HG03175 (cell line): ENCODE measurements at regions not wholly inside any gene's neighbourhood (a gene's known extent, or its start where the extent isn't known, plus 50 kb on each side); places are given as distances from the start of the nearest gene placed in this dataset.
"Not testable (repeated sequence)": the region's sequence is repeated elsewhere in the genome, so short reads cannot be mapped to it uniquely, and the experiment has no call there.

Experiments
- ATAC-seq: cut with Tn5 transposase; IDR thresholded peaks from one replicate; pipeline ENCODE4 v1.9.1; 2021; ENCODE audit warnings: mild to moderate bottlenecking, moderate library complexity; ENCODE audit not compliant: unreplicated experiment

DNA sequence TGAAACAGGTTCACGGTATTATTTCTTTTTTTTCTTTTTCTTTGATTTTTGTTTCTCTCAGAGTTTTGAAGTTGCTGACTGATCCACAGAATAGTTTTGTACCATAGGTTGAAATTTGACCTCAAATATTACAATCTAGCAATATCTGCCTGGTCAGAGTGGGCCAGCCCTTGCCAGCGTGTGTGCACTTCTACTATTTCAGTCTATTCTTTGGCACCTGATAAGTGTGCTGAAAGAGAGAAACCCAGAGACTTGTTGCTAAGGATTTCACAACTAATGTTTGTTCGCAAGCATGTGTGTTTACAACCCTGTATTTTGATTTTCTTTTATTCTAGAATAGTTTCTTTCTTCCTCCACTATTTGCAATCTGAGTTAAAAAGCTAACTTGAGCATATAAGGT lies 1125.2 kb upstream of the CNTN5 start:
- ATAC-seq: no peak

DNA sequence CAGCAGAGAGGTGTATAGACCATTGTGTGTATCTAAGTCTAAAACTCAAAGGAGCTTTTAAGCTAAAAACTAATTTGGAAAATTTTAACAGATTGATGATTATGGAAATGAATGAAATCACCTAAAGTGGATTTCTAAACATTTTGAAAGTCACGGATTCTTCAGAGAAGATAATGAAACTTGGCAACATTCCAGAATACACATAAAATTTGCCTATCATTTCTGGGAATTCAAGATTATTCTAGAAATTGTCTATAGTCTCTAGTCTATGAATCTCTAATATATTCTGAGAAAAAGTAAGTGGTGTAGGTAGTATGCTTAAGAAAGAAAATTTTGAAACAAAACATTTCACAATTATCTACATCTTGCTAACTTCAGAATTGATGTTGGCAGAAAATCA lies 1117.9 kb upstream of the CNTN5 start:
- no peak for ATAC-seq

DNA sequence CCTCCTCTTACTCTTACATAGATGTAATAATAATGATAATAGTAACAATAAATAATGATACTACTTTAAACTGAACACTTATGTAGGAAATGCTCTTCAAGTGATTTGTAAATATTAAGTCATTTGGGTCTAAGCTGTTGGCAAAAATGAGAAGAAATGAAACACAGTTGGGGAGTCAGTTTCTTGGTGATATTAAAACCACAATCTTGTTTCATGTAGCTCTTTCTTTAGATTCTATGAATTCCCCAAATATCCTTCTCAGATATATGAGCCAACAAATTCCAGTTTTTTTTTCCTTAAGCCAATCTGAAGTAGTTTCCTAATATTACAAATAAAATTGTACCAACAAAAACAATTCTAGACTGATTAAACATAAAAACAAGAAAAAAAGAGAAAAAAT lies 1115.6 kb upstream of the CNTN5 start:
- no peak for ATAC-seq

DNA sequence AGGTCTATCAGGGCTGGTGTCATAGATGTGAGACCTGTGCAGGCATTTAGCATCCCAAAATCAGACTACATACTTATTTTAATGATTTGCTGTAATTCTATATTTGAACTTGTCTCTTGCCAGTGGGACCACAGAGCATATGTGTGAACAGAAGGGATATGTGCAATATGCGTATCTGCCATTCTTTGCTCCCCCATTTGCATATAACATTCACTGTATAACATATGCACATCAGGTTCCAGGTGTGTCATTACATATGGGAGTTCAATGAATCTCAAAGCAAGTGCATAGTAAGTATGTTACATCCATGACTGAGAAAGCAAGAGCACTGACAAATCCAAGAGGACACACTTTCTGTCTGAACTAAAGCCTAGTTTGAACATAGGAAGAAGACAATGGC lies 1115.1 kb upstream of the CNTN5 start:
- no peak for ATAC-seq

DNA sequence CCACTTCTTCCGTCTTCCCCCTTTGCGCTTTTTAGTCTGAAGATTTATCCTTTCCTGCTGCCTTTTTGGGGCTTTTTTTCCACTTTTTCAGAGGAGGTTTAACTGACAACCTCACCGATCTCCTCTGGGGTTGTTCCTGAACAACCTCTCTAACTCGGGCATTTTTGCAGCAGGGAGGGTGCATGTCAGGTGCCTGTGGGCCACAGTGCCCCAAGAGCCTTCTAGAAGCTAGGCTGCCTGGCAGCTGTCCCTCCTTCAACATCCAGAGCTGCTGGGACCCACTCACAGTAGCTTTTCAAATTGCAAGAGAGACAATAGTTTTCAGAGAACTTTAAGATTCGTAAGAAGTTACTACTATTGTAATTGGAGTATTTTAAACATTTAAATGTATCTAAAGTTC lies 1112.4 kb upstream of the CNTN5 start:
- no peak for ATAC-seq

DNA sequence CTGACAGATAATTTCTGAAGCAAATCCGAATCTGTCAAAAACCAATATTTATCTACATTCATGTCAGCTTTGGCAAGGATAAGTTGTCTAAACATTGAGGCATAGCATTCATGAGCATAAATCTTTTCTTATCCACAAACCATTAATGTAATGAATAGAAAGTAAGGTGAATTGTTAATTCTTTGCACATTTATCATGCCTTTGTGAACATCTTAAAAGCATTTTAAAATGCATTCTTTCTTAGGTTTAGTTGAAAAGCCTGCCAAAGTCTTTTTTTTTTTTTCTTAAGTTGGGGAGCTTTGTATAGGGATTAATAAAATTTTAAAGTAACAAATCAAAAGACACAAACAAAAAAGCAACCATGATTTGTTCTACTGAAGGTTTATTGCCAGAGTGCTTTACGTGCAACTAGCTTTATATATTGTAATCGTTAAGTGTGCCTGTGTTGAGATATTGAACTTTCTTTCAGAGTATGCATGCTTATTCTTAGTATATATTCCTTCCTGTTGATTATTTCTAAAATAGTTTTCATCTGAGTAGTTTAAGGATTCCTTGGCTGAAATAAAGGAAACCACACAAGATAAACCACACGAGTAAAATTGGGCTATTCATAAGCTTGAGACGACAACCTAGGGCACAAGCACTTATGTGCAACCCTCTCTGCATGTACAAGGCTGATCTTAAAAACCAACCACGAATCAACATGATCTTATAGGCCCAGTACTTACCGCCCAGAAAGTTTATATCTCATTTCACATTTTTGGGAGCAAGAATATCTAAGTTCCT lies 1110.9 kb upstream of the CNTN5 start:
- ATAC-seq: no peak

DNA sequence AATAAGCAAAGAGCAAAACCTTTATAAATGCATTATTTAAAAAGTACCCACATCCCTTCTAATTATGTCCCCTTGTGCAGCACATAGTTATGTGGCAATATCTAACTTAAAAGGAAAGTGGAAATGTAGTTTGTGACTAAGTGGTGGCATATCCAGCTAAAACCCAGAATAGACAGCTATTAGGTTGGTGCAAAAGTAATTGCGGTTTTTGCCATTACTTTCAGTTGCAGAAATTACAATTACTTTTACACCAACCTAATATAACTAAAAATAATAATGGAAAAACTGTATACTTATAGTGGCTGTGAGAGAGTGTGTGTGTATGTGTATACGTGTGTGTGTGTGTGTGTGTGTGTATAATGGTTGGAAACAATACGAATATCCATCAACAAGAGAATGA lies 1108.1 kb upstream of the CNTN5 start:
- ATAC-seq: no peak

DNA sequence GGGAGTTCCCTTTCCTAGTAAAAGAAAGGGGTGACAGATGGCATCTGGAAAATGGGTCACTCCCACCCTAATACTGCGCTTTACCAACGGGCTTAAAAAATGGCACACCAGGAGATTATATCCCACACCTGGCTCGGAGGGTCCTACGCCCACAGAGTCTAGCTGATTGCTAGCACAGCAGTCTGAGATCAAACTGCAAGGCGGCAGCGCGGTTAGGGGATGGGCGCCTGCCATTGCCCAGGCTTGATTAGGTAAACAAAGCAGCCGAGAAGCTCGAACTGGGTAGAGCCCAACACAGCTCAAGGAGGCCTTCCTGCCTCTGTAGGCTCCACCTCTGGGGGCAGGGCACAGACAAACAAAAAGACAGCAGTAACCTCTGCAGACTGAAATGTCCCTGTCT lies 1097.8 kb upstream of the CNTN5 start:
- not testable (repeated sequence) for ATAC-seq

DNA sequence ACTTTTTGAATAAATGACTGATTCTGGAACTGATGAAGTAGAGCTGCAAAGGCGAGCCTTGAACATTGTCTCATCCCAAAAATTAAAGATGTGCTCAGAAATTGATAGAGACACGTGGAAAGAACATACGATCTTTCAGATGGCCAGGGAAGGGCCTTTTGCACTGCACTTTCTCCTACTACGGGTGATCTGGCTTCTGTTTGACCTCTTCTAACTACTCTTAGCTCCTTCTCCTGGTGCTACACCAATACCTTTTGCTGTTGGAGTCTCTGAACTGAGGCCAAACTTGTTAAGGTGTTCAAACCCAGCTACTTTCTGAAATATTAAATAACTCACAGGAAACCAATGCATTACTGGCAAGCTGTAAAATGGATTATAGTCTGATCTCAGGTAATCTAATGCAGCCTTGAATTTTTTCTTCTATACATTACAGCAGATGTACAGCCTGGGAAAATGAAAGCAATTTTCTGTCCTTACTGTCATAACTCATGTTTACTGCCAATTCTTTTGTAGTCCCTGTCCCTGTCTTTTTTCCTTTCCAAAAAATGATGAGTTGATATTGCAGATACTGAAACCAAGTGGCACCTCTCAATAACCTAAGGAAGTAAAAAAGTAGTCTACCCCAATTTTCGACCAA lies 1086.1 kb upstream of the CNTN5 start:
- ATAC-seq: no peak

DNA sequence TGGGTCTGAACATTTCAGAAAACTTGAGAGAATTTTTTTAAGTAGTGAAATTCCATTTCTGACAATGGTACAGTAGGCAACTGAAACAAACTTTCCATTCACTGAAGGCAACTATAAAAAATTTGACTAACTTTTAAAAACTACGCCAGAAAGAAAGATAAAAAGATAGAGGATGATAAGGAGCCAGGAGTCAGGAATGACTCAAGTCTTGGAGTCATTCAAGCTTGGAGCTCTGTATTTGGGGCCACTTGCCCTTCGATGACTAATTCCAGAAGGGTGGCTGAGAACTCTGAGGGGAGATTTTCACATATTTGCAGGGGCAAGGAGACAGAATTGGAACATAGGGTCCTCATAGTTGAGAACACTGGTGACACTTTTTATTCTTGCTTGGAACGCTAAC lies 1083.2 kb upstream of the CNTN5 start:
- no peak for ATAC-seq

DNA sequence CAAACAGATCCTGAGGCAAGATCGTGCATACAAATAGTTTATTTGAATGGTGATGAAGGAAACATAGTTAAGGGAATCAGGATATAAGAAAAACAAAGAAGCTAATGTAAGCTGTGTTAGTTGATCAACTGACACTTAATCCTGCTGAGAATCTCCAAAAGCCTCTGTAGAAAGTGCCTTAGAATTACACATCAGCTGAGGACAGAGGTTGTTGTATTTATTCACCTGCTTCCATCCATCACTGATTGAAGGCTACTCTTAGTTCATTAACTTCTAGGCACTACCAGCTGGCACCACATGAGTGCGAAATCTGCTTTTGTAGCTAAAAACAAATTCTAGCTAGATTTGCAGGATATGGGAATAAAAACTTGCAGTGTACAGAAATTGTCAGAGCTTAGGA lies 1082.0 kb upstream of the CNTN5 start:
- no peak for ATAC-seq

DNA sequence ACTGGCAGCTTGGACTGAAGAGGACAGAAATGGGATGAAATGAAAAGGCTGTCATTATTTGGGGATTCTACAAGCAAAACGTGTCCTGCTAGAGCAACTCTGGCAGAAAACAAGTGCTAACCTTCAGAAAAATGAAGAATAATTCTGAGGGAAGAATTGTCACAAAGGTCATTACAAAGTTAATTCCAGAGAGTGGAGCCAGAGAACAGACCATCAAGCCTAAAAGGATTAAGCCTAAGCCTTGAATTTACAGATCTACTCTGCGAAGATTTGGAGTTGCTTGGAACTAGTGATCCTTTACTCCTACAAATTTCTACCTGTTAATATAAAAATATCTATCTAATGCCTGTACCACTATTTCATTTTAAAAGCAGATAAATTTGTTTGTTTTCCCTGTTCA lies 1077.3 kb upstream of the CNTN5 start:
- ATAC-seq: no peak

DNA sequence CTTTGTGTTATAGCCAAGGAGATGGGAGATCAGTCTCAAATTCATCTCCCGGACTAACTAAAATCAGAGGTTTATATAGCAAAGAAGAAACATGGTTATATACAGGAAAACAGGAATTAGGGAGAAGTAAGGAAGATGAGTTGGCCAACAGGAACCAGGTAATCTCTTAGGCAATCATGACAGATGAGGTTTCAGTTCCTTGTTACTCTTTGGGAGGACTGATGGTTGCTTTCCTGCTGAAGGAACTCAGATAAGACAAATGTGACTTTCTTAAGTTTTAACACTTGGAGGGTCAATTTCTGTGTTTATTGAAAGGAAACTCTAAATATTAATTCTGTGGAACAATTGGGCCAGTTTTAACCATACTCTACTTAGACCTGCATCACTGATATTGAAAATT lies 1072.0 kb upstream of the CNTN5 start:
- no peak for ATAC-seq

DNA sequence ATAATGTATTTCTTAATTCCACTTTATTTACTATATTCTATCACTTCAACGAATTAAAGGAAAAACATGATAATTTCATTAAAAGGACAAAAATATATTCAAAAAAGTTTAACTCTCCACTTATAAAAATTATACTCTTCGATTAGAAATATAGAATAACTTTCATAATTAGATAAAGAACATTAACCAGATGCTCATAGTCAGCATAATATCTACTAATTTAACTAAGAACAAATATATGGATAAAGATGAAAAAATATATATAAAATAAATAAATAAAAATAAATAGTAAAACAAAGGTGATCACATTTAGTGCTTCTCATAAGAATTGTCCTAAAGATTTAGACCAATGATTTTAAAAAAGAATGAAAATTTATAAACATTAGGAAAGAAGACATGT lies 1065.2 kb upstream of the CNTN5 start:
- ATAC-seq: no peak

DNA sequence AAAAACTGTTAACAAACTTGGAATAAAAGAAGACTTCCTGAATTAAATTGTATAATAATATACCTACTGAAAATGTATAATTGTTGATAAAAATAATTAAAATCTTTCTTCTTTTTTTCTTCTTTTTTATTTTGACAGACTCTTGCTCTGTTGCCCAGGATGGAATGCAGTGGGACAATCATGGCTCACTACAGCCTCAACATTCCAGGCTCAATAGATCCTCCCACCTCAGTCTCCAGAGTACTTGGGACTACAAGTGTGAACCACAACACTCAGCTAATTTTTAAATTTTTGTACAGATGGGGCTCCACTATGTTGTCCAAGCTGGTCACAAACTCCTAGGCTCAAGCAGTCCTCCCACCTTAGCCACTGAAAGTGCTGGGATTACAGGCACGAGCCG lies 1063.8 kb upstream of the CNTN5 start:
- no peak for ATAC-seq

DNA sequence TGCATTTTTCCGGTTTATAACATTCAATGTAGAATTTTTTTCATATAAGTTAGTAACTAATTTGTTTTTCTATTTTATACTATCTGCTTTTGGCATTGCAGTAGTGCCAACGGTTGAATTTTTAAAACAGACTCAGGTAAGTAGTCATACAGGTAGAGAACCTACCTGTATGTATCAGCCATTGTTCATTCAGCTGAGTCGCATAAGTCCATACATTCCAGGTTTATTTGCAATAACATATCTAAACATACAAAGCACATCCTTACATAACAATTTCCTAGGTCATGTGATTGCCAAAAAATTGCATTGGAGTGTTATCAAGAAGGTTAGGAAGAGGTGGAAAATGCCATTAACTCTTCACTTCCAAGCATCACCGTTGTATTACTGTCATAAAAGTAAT lies 1059.3 kb upstream of the CNTN5 start:
- ATAC-seq: no peak

DNA sequence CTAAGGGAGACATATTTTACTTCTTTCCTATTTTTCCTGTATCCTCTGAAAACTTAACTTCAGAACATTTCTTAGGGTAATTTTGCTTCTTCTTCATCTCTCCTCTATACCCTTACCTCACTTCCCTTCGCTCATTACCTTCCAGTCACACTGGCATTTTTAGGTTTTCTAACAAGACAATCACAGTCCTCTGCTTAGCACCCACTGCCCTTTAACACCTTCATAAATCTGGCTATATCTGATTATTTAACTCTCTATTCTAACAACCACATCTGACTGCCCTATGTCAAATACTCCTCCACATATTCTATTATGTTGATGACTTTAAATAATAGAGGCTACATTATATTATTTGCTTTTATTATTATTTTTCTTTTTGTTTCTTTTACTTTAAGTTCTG lies 1058.0 kb upstream of the CNTN5 start:
- no peak for ATAC-seq

DNA sequence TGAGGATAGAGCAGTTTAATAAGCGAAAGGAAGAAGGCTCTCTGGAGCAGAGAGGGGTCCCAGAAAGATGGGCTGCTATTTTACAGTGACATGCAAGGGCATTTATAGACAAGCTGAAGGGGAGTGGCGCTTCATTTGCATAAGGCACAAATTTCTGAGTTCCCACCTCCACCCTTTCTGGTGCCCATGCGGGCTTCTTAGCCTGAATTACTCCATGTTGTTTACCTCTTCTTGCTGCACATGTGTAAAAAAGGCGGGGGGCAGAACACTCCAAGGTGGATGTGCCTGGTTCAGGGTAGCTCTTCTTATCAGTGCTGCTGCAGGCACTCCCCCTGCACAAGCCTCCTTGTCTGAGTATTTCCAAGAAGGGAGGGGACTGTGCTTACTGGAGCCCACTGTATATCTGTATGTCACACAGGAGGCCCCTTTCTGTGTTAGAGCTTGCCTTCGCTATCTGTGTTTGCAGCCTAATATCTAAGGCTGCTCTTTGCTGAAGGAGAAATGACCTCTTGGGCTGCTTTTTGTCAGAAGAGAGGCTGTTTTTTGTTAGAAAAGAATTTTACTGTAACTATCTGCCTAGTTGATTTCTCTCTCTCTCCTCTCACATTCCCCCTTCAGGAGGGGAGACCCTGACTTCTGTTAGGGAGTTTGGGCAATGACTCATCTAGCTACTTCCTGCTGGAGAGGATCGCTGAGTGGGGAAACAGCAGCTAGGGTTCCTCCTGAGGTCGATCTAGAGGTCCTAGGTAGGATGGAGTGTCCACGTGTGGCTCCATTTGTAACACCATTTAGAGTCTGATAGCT lies 1057.0 kb upstream of the CNTN5 start:
- no peak for ATAC-seq

DNA sequence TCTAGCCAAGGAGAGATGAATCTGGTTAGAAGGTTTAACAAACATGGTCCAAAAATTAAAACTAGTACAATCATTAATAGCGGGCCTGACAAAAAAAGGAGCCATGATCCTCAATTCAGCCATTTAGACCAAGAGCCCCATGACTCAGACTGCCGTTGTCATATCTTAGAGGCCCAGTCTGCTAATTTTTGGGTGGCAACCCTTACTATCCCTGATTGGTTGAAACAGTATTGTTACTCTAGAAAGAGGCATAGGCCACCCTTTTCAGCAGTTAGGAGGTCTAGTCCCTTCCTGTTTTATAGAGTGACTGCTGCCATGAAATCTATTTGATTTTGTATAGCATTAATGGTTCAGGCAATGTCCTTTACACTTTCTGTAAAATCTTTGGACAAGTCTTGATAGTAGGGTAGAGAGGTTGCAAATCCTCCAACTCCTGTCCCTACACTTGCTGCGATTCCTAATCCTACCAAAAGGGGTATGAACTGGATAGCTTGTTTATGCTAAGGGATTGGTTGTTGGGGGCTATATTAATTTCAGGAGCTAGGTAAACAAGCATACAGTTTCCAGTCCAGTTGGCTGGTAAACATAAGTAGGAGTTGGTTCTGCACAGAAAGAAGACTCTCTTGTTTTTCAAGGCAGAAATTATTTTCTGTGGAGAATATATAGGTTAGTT lies 1056.3 kb upstream of the CNTN5 start:
- ATAC-seq: no peak

DNA sequence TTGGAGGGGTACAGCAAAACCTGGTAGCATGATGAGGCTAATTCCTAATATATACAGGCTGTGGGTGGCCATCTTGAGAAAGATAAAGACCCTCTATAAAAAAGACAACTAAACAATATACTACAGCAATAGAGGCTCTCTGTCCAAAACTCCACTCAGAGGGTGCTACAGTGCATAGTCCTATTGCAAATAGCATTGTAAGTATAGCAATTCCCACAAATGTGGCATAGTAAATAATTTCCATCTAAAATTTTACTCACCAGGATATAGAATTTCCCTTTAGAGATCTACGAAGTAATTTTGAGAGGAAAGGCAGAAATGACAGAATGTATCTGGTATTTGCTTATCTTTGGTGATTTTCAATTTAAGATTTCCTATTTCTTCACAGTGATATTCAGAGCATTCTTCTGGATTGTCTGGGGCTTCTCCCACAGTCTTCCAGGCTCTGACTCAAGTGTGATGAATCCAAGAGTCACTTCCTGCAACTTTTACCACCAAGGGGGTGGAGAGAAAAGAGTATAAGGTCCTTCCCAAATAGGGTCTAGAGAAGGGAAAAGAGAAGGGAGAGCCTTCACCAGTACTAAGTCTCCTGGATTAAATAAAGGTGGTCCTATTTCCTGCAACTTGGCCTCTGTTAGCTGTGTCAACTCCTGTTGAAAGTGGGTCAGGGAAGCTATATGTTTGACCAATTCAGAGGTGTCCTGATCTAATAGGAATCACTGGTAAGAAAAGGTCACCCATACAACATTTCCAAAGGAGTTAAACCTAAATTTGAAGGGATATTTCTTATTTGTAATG lies 1054.7 kb upstream of the CNTN5 start:
- no peak for ATAC-seq

DNA sequence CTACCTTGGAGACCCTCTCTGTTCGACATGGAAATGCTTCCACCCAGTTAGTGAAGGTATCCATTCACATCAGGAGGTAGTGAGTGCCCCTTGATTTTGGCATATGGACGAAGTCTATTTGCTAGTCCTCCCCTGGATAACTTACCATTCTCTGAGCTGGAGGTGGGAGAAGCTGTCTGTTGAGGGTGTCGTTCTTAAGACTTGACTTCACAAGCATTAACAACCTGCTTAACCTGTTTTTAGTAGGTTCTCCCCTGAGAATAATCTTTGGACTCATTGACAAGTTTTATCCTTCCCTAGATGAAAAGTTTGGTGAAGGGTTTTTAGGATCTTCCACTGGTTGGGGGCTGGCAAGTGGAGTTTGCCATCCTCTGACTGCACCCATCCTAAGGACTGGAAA lies 1053.8 kb upstream of the CNTN5 start:
- ATAC-seq: no peak
